Activated T-helper 1 cell treated with anti-CD3 and anti-CD28 coated beads, Interleukin-12 subunit alpha, Interleukin-12 subunit beta, Interleukin-2, Interleukin-4 antibody, amounts not matched to agents 30 ng/mL and 10 ng/mL and 1 ng/mL, durations not matched to agents 14 hours and 24 hours and 36 hours (primary cell): ENCODE measurements at regions not wholly inside any gene's neighbourhood (a gene's known extent, or its start where the extent isn't known, plus 50 kb on each side); places are given as distances from the start of the nearest gene placed in this dataset.

Experiments used
- DNase-seq: peaks from one replicate; pipeline ENCODE4 v3.0.0; 2021; ENCODE audit warnings: low spot score
- H3K27ac Mint-ChIP-seq: one replicate; pipeline ENCODE4 v1.8.0; 2021; ENCODE audit warnings: mild to moderate bottlenecking, mixed read lengths
- H3K27me3 Mint-ChIP-seq: one replicate; pipeline ENCODE4 v1.8.0; 2022; ENCODE audit warnings: mild to moderate bottlenecking, moderate library complexity, mixed read lengths; ENCODE audit not compliant: insufficient read depth
- H3K36me3 Mint-ChIP-seq: one replicate; pipeline ENCODE4 v1.8.0; 2021; ENCODE audit warnings: low read depth, mixed read lengths
- H3K4me1 Mint-ChIP-seq: one replicate; pipeline ENCODE4 v1.8.0; 2021; ENCODE audit warnings: low read depth, mixed read lengths
- H3K4me3 Mint-ChIP-seq: one replicate; pipeline ENCODE4 v1.8.0; 2021; ENCODE audit warnings: mild to moderate bottlenecking, moderate library complexity, mixed read lengths
- H3K9me3 Mint-ChIP-seq: one replicate; pipeline ENCODE4 v1.8.0; 2021; ENCODE audit warnings: mixed read lengths
- intact Hi-C: fragments of 100-400 bp; cut with micrococcal nuclease; formaldehyde crosslinking; loops from one replicate; pipeline ENCODE4 v1.15.1; 2024

- Mint-ChIP-seq H3K27ac (no peak overlapping the region), H3K9me3 (peaks cover 4% of the 10 kb centered on the region), H3K36me3 (no peaks in the 10 kb centered on the region), H3K4me3 (no peak overlapping the region), H3K27me3 (no peaks in the 10 kb centered on the region), H3K4me1 (no peaks in the 10 kb centered on the region)
- DNase-seq = no peak
- intact Hi-C loops = no loop called here
Measured at GRCh38 chr5:145141534-145141933, 693.6 kb downstream of the PRELID2 start.

- DNase-seq = no peak
- no peaks in the 10 kb centered on the region for H3K9me3 Mint-ChIP-seq
- intact Hi-C loops = no loop called here
- no peaks in the 10 kb centered on the region for H3K27me3 Mint-ChIP-seq
- no peaks in the 10 kb centered on the region for H3K4me1 Mint-ChIP-seq
- no peaks in the 10 kb centered on the region for H3K36me3 Mint-ChIP-seq
- H3K27ac Mint-ChIP-seq = no peak overlapping the region
- H3K4me3 Mint-ChIP-seq = no peak overlapping the region
Measured at GRCh38 chr5:145130996-145131395, 704.1 kb downstream of the PRELID2 start.

GRCh38 chr5:145129797-145130196 is 705.3 kb downstream of the PRELID2 start:
- no peak for DNase-seq
- H3K27me3 Mint-ChIP-seq = no peaks in the 10 kb centered on the region
- no peaks in the 10 kb centered on the region for H3K36me3 Mint-ChIP-seq
- H3K4me3 Mint-ChIP-seq = no peak overlapping the region
- intact Hi-C loops = no loop called here
- no peak overlapping the region for H3K27ac Mint-ChIP-seq
- no peaks in the 10 kb centered on the region for H3K4me1 Mint-ChIP-seq
- no peaks in the 10 kb centered on the region for H3K9me3 Mint-ChIP-seq

- no peaks in the 10 kb centered on the region for H3K9me3 Mint-ChIP-seq
- no peak overlapping the region for H3K4me3 Mint-ChIP-seq
- no peak for DNase-seq
- H3K27me3 Mint-ChIP-seq = no peaks in the 10 kb centered on the region
- H3K27ac Mint-ChIP-seq = no peak overlapping the region
- intact Hi-C loops = no loop called here
- no peaks in the 10 kb centered on the region for H3K4me1 Mint-ChIP-seq
- H3K36me3 Mint-ChIP-seq = no peaks in the 10 kb centered on the region
Measured at GRCh38 chr5:145124806-145125205, 710.3 kb downstream of the PRELID2 start.

- no peak overlapping the region for H3K4me3 Mint-ChIP-seq
- H3K4me1 Mint-ChIP-seq = no peaks in the 10 kb centered on the region
- H3K27ac Mint-ChIP-seq = no peak overlapping the region
- H3K9me3 Mint-ChIP-seq = peaks cover 5% of the 10 kb centered on the region
- intact Hi-C loops = no loop called here
- H3K27me3 Mint-ChIP-seq = no peaks in the 10 kb centered on the region
- no peak for DNase-seq
- no peaks in the 10 kb centered on the region for H3K36me3 Mint-ChIP-seq
Measured at GRCh38 chr5:145118611-145119010, 716.5 kb downstream of the PRELID2 start.

- Mint-ChIP-seq H3K27me3 (no peaks in the 10 kb centered on the region), H3K4me1 (no peaks in the 10 kb centered on the region), H3K4me3 (no peak overlapping the region), H3K27ac (no peak overlapping the region), H3K9me3 (peaks cover 5% of the 10 kb centered on the region), H3K36me3 (no peaks in the 10 kb centered on the region)
- no peak for DNase-seq
- intact Hi-C loops = no loop called here
Measured at GRCh38 chr5:145118127-145118526, 717.0 kb downstream of the PRELID2 start.

GRCh38 chr5:145117285-145117684 is 717.9 kb downstream of the PRELID2 start:
- Mint-ChIP-seq H3K27me3 (no peaks in the 10 kb centered on the region), H3K4me3 (no peak overlapping the region)

GRCh38 chr5:145111420-145111819 is 723.7 kb downstream of the PRELID2 start:
- H3K27ac Mint-ChIP-seq = no peak overlapping the region
- H3K27me3 Mint-ChIP-seq = no peaks in the 10 kb centered on the region
- no peaks in the 10 kb centered on the region for H3K36me3 Mint-ChIP-seq
- intact Hi-C loops = no loop called here
- peaks cover 17% of the 10 kb centered on the region for H3K9me3 Mint-ChIP-seq
- no peak overlapping the region for H3K4me3 Mint-ChIP-seq
- H3K4me1 Mint-ChIP-seq = no peaks in the 10 kb centered on the region
- no peak for DNase-seq

More at GRCh38 chr5:145117285-145117684, 717.9 kb downstream of the PRELID2 start:
- H3K27ac Mint-ChIP-seq = no peak overlapping the region
- intact Hi-C loops = no loop called here
- H3K4me1 Mint-ChIP-seq = no peaks in the 10 kb centered on the region
- no peak for DNase-seq
- no peaks in the 10 kb centered on the region for H3K36me3 Mint-ChIP-seq
- H3K9me3 Mint-ChIP-seq = peaks cover 5% of the 10 kb centered on the region

GRCh38 chr5:145110834-145111233 is 724.3 kb downstream of the PRELID2 start:
- Mint-ChIP-seq H3K9me3 (peaks cover 17% of the 10 kb centered on the region), H3K27me3 (no peaks in the 10 kb centered on the region), H3K27ac (no peak overlapping the region), H3K4me1 (no peaks in the 10 kb centered on the region), H3K4me3 (no peak overlapping the region), H3K36me3 (no peaks in the 10 kb centered on the region)
- intact Hi-C loops = no loop called here
- DNase-seq = no peak

GRCh38 chr5:145110181-145110580 is 725.0 kb downstream of the PRELID2 start:
- intact Hi-C loops = no loop called here
- Mint-ChIP-seq H3K36me3 (no peaks in the 10 kb centered on the region), H3K4me3 (no peak overlapping the region), H3K4me1 (no peaks in the 10 kb centered on the region), H3K27ac (no peak overlapping the region), H3K9me3 (peaks cover 17% of the 10 kb centered on the region), H3K27me3 (no peaks in the 10 kb centered on the region)
- no peak for DNase-seq

GRCh38 chr5:145105384-145105783 is 729.8 kb downstream of the PRELID2 start:
- no peaks in the 10 kb centered on the region for H3K27me3 Mint-ChIP-seq
- H3K27ac Mint-ChIP-seq = no peak overlapping the region
- H3K4me3 Mint-ChIP-seq = no peak overlapping the region
- intact Hi-C loops = no loop called here
- DNase-seq = no peak
- no peaks in the 10 kb centered on the region for H3K36me3 Mint-ChIP-seq
- H3K9me3 Mint-ChIP-seq = peaks cover 12% of the 10 kb centered on the region
- no peaks in the 10 kb centered on the region for H3K4me1 Mint-ChIP-seq

GRCh38 chr5:145104106-145104505 is 731.0 kb downstream of the PRELID2 start:
- Mint-ChIP-seq H3K27ac (no peak overlapping the region), H3K4me3 (no peak overlapping the region), H3K9me3 (peaks cover 10% of the 10 kb centered on the region), H3K36me3 (no peaks in the 10 kb centered on the region), H3K4me1 (no peaks in the 10 kb centered on the region), H3K27me3 (no peaks in the 10 kb centered on the region)
- intact Hi-C loops = no loop called here
- no peak for DNase-seq

- H3K4me1 Mint-ChIP-seq = no peaks in the 10 kb centered on the region
- no peak for DNase-seq
- intact Hi-C loops = no loop called here
- no peaks in the 10 kb centered on the region for H3K36me3 Mint-ChIP-seq
- no peak overlapping the region for H3K27ac Mint-ChIP-seq
- no peaks in the 10 kb centered on the region for H3K27me3 Mint-ChIP-seq
- H3K9me3 Mint-ChIP-seq = peaks cover 3% of the 10 kb centered on the region
- H3K4me3 Mint-ChIP-seq = no peak overlapping the region
Measured at GRCh38 chr5:145101246-145101645, 733.9 kb downstream of the PRELID2 start.

- no peak overlapping the region for H3K4me3 Mint-ChIP-seq
- H3K36me3 Mint-ChIP-seq = no peaks in the 10 kb centered on the region
- H3K4me1 Mint-ChIP-seq = no peaks in the 10 kb centered on the region
- peaks cover 6% of the 10 kb centered on the region for H3K9me3 Mint-ChIP-seq
- intact Hi-C loops = no loop called here
- H3K27ac Mint-ChIP-seq = no peak overlapping the region
- no peaks in the 10 kb centered on the region for H3K27me3 Mint-ChIP-seq
- DNase-seq = no peak
Measured at GRCh38 chr5:145090115-145090514, 745.0 kb downstream of the PRELID2 start.
